Aorta (tissue), 5 donors: ENCODE measurements at regions not wholly inside any gene's neighbourhood (a gene's known extent, or its start where the extent isn't known, plus 50 kb on each side); places are given as distances from the start of the nearest gene placed in this dataset.

ENCODE experiments used
- ATAC-seq: fragments of 200-7000 bp; cut with Tn5 transposase; one replicate; pipeline ENCODE4 v1.9.1; 2022; ENCODE audit warnings: moderate library complexity; ENCODE audit not compliant: low FRiP score
- DNase-seq, 2 donors: peaks; one replicate each; pipeline ENCODE4 v3.0.0-alpha.2; 2020
- H3K27ac ChIP-seq, 2 donors: one replicate each; pipeline ENCODE4 v1.5.1; 2013; ENCODE audit warnings: low read length in 2 of 2, mild to moderate bottlenecking in 2 of 2, moderate library complexity in 2 of 2, control low read depth in 1 of 2, inconsistent platforms in 1 of 2, low read depth in 1 of 2
- H3K27me3 ChIP-seq, 2 donors: one replicate each; pipeline ENCODE4 v1.6.1; 2013; ENCODE audit warnings: control low read depth in 1 of 2, low read length in 1 of 2, mild to moderate bottlenecking in 1 of 2, moderate library complexity in 1 of 2; ENCODE audit not compliant: insufficient read depth in 2 of 2, control insufficient read depth in 1 of 2
- H3K36me3 ChIP-seq, 2 donors: one replicate each; pipeline ENCODE4 v1.6.1; 2013; ENCODE audit warnings: control low read depth in 1 of 2, low read length in 1 of 2, mild to moderate bottlenecking in 1 of 2; ENCODE audit not compliant: insufficient read depth in 2 of 2, control insufficient read depth in 1 of 2
- H3K4me1 ChIP-seq, 2 donors: one replicate each; pipeline ENCODE4 v1.6.1; 2013; ENCODE audit warnings: low read length in 2 of 2, control low read depth in 1 of 2, mild to moderate bottlenecking in 1 of 2, moderate library complexity in 1 of 2; ENCODE audit not compliant: insufficient read depth in 2 of 2, control insufficient read depth in 1 of 2
- H3K4me3 ChIP-seq, 2 donors: one replicate each; pipeline ENCODE4 v1.5.1; 2013; ENCODE audit warnings: low read length in 2 of 2, control low read depth in 1 of 2, mild to moderate bottlenecking in 1 of 2
- H3K9me3 ChIP-seq: one replicate; pipeline ENCODE4 v1.6.1; 2013; ENCODE audit warnings: mild to moderate bottlenecking, low read length; ENCODE audit not compliant: control insufficient read depth
- WGBS, 2 donors: extraction: QIAGEN DNeasy Blood & Tissue Kit; methylation state at CpG; one replicate each; pipeline ENCODE4 v1.1.7; 2013; 5-methylcytosine and 5-hydroxymethylcytosine counted together
- intact Hi-C, 2 donors: fragments of 100-400 bp; cut with DNase I; formaldehyde crosslinking; loops; one replicate each; pipeline versions ENCODE4 v1.14.2 to v1.15.0; 2022
- donor health status: healthy with polysubstance abuse.
- donor health status: Bipolar disorder and iron deficiency.
- donor health status: DM: no; HTN: no; CAD: no.
- donor health status: DM: no; HTN: no; CAD: no.
- donor health status: DM: yes; HTN: yes; CAD: no.

GRCh38 chr3:109728861-109729494 lies 391.6 kb upstream of the DPPA4 start:
- H3K4me3 ChIP-seq = no peak overlapping the region
- H3K27me3 ChIP-seq = no peaks in the 10 kb centered on the region
- H3K27ac ChIP-seq = no peak overlapping the region
- intact Hi-C loops = no loop called here
- no peaks in the 10 kb centered on the region for H3K36me3 ChIP-seq
- WGBS, 2 donors = 65 to 82% methylated on average over 1 of the region's 1 CpG
- H3K9me3 ChIP-seq = no peaks in the 10 kb centered on the region
- ATAC-seq (no peak), DNase-seq (no peak)
- H3K4me1 ChIP-seq = no peaks in the 10 kb centered on the region

GRCh38 chr3:109731639-109732473 lies 394.5 kb upstream of the DPPA4 start:
- Histone ChIP-seq H3K4me3 (no peak overlapping the region), H3K36me3 (no peaks in the 10 kb centered on the region), H3K9me3 (no peaks in the 10 kb centered on the region), H3K27me3 (no peaks in the 10 kb centered on the region), H3K27ac (no peak overlapping the region), H3K4me1 (no peaks in the 10 kb centered on the region)
- DNase-seq (no peak), ATAC-seq (peak; percentile 78)
- WGBS, 2 donors = 67 to 69% methylated on average over 6 of the region's 6 CpGs
- intact Hi-C loops = loop anchor here in 1 of 2 donors (10.0 kb wide), 2 partner anchors 583 to 1353 kb away; no protein-coding TSS in a partner anchor

DNA sequence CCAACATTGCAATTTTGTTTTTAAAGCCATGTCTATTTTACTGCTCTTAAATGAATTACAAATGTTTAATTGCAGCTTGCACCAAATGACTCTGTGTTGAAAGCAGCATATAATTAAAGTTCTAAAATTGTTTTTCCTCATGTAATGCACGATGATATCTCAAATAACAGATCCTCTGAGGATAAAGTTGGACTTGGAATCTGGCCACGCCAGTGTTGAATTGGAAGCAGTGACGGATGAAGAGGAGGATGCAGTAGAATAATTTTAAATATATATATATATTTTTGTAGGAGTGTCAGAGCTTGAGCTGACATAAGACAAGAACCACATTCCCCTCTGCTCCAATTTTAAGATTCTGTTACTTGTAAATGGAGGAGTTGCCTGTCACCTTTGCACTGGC lies 406.6 kb upstream of the DPPA4 start:
- Histone ChIP-seq H3K36me3 (no peaks in the 10 kb centered on the region), H3K27me3 (no peaks in the 10 kb centered on the region), H3K4me1 (no peaks in the 10 kb centered on the region), H3K9me3 (no peaks in the 10 kb centered on the region), H3K27ac (no peak overlapping the region), H3K4me3 (no peak overlapping the region)
- intact Hi-C loops = no loop called here
- no peak for DNase-seq
- no peak for ATAC-seq
- WGBS, 2 donors = 44 to 47% methylated on average over 3 of the region's 3 CpGs

GRCh38 chr3:109772520-109772919 lies 435.2 kb upstream of the DPPA4 start:
- H3K36me3 ChIP-seq = no peaks in the 10 kb centered on the region
- DNase-seq = no peak
- 83 to 85% methylated on average over 5 of the region's 5 CpGs for WGBS, 2 donors
- no peaks in the 10 kb centered on the region for H3K27me3 ChIP-seq
- no peak overlapping the region for H3K27ac ChIP-seq
- H3K9me3 ChIP-seq = peaks cover 2% of the 10 kb centered on the region
- no peak overlapping the region for H3K4me3 ChIP-seq
- no peak for ATAC-seq
- intact Hi-C loops = no loop called here
- no peaks in the 10 kb centered on the region for H3K4me1 ChIP-seq

- Histone ChIP-seq H3K9me3 (peaks cover 2% of the 10 kb centered on the region), H3K4me3 (no peak overlapping the region), H3K4me1 (no peaks in the 10 kb centered on the region), H3K36me3 (no peaks in the 10 kb centered on the region), H3K27ac (no peak overlapping the region), H3K27me3 (no peaks in the 10 kb centered on the region)
- ATAC-seq = no peak
- intact Hi-C loops = no loop called here
- DNase-seq = no peak
- WGBS, 2 donors = 79 to 81% methylated on average over 2 of the region's 2 CpGs
These were observed 436.8 kb upstream of the DPPA4 start for GRCh38 chr3:109774108-109774507.

DNA sequence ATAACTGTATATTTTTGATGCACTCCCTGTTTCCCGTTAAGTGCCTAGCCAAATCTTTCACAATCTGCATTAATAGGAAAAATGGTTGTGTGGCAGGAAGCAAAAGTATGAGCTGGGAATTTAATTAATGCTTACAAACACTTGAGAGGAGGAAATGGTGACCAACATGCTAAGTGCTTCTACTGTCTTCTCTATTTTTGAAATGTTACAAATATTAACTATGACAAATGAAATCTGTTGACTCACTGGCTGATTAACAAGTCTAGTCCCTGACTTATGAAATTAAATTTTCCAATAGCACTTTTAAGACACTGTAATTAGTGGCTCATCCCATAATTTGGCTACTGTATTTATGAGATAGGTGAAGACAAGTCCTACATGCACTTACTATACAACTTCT lies 446.9 kb upstream of the DPPA4 start:
- H3K9me3 ChIP-seq = peaks cover 5% of the 10 kb centered on the region
- no peaks in the 10 kb centered on the region for H3K27me3 ChIP-seq
- intact Hi-C loops = no loop called here
- H3K36me3 ChIP-seq = no peaks in the 10 kb centered on the region
- 84 to 86% methylated on average over 1 of the region's 1 CpG for WGBS, 2 donors
- DNase-seq = no peak
- no peaks in the 10 kb centered on the region for H3K4me1 ChIP-seq
- no peak for ATAC-seq
- no peak overlapping the region for H3K27ac ChIP-seq
- no peak overlapping the region for H3K4me3 ChIP-seq

GRCh38 chr3:109784852-109785631 lies 447.7 kb upstream of the DPPA4 start:
- Histone ChIP-seq H3K27ac (no peak overlapping the region), H3K9me3 (no peaks in the 10 kb centered on the region), H3K27me3 (no peaks in the 10 kb centered on the region), H3K4me3 (no peak overlapping the region), H3K4me1 (no peaks in the 10 kb centered on the region), H3K36me3 (no peaks in the 10 kb centered on the region)
- intact Hi-C loops = no loop called here
- 81 to 83% methylated on average over 6 of the region's 6 CpGs for WGBS, 2 donors
- DNase-seq (no peak), ATAC-seq (no peak)

GRCh38 chr3:109803274-109803673 lies 465.9 kb upstream of the DPPA4 start:
- ATAC-seq = no peak
- no peaks in the 10 kb centered on the region for H3K36me3 ChIP-seq
- no peak overlapping the region for H3K4me3 ChIP-seq
- 91 to 92% methylated on average over 6 of the region's 6 CpGs for WGBS, 2 donors
- peaks cover 2% of the 10 kb centered on the region for H3K9me3 ChIP-seq
- DNase-seq = no peak
- no peaks in the 10 kb centered on the region for H3K4me1 ChIP-seq
- intact Hi-C loops = no loop called here
- no peaks in the 10 kb centered on the region for H3K27me3 ChIP-seq
- no peak overlapping the region for H3K27ac ChIP-seq
